ENCODE measurements at regions not wholly inside any gene's neighbourhood (a gene's known extent, or its start where the extent isn't known, plus 50 kb on each side); places are given as distances from the start of the nearest gene placed in this dataset.

GRCh38 chr20:59473742-59474141 is 130.6 kb upstream of the PHACTR3 start:
- no peaks in the 10 kb centered on the region for H3K9me1 ChIP-seq (ENCODE audit: insufficient read depth, low read length)
- H3K9ac ChIP-seq (ENCODE audit: low read depth, low read length): no peak overlapping the region
- ChIA-PET POLR2A (ENCODE audit: unreplicated experiment) (no interaction called here), CTCF (no interaction called here)
- H4K91ac ChIP-seq (ENCODE audit: insufficient read depth, low read depth, low read length): no peak overlapping the region
- dilution Hi-C loops (cut with HindIII; ENCODE audit: low sequenced_read_pairs, unreplicated experiment): no loop called here
- H2AK5ac ChIP-seq (ENCODE audit: low read depth, low read length): no peak overlapping the region
- H2AFZ ChIP-seq (replicated peaks; ENCODE audit: low read length, poor library complexity): no peak overlapping the region
- no peak overlapping the region for H2BK15ac ChIP-seq (ENCODE audit: low read depth, low read length)
- no peak overlapping the region for H3K4ac ChIP-seq (ENCODE audit: low read depth, low read length)
- in situ Hi-C loops (cut with MboI; ENCODE audit: low sequenced_read_pairs): no loop called here
- no peak overlapping the region for H3K56ac ChIP-seq (ENCODE audit: extremely low read depth, insufficient read depth, low read length)
- H2BK120ac ChIP-seq (ENCODE audit: low read depth, low read length): no peak overlapping the region
- H3K18ac ChIP-seq (ENCODE audit: low read depth, low read length): no peak overlapping the region
- no peak overlapping the region for H3K14ac ChIP-seq (replicated peaks; ENCODE audit: low read depth, low read length)
- ATAC-seq (ENCODE audit: low read depth) (no peak), DNase-seq (no peak)
- no CpG with 5 or more reads among the region's 2 CpGs for WGBS, 2 experiments (ENCODE audit: extremely low coverage in 2 of 2, insufficient read length in 1 of 2)
- no peaks in the 10 kb centered on the region for H3K36me3 ChIP-seq (ENCODE audit: control insufficient read depth, insufficient read depth, low read length)
- no TSS peak for BruUV-seq (replicated peaks)
- H3K9me3 ChIP-seq (ENCODE audit: control insufficient read depth, insufficient read depth, low read length): no peaks in the 10 kb centered on the region
- H2BK5ac ChIP-seq (ENCODE audit: low read depth, low read length, poor library complexity, severe bottlenecking): no peak overlapping the region
- H3K4me2 ChIP-seq (ENCODE audit: low read depth, low read length): no peak overlapping the region
- no peaks in the 10 kb centered on the region for H4K20me1 ChIP-seq (ENCODE audit: insufficient read depth, low read length)
- H2BK20ac ChIP-seq (ENCODE audit: low read depth, low read length): no peak overlapping the region
- no peak overlapping the region for H3K27ac ChIP-seq (ENCODE audit: insufficient read depth, low read length)
- H2AK9ac ChIP-seq (replicated peaks; ENCODE audit: low read depth, low read length, poor library complexity): no peak overlapping the region
- H3K27me3 ChIP-seq (ENCODE audit: control insufficient read depth, insufficient read depth, low read length): no peaks in the 10 kb centered on the region
- H4K8ac ChIP-seq (ENCODE audit: low read depth in 2 of 2, low read length in 2 of 2): no peak overlapping the region
- H3K79me1 ChIP-seq (ENCODE audit: low read depth in 1 of 2, low read length in 2 of 2): no peaks in the 10 kb centered on the region
- no peak overlapping the region for H4K5ac ChIP-seq (ENCODE audit: low read depth, low read length)
- no peaks in the 10 kb centered on the region for H3K4me1 ChIP-seq (ENCODE audit: control insufficient read depth, insufficient read depth, low read length)
- no peak overlapping the region for H3K23ac ChIP-seq (ENCODE audit: low read depth, low read length)
- intact Hi-C loops (cut with micrococcal nuclease): no loop called here
- H3K4me3 ChIP-seq (ENCODE audit: insufficient read depth, low read depth, low read length): no peak overlapping the region
- TF ChIP-seq, protein P1, sequence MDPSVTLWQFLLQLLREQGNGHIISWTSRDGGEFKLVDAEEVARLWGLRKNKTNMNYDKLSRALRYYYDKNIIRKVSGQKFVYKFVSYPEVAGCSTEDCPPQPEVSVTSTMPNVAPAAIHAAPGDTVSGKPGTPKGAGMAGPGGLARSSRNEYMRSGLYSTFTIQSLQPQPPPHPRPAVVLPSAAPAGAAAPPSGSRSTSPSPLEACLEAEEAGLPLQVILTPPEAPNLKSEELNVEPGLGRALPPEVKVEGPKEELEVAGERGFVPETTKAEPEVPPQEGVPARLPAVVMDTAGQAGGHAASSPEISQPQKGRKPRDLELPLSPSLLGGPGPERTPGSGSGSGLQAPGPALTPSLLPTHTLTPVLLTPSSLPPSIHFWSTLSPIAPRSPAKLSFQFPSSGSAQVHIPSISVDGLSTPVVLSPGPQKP (IDR thresholded peaks at IDR 0.05; ENCODE audit: borderline replicate concordance, low read depth, low read length): no peak
- TF ChIP-seq CHD1 (IDR thresholded peaks at IDR 0.05; ENCODE audit: low read depth, low read length) (no peak), FOS (IDR thresholded peaks at IDR 0.05; ENCODE audit: low read depth, low read length) (no peak), NFE2L2 (IDR thresholded peaks at IDR 0.05; ENCODE audit: low read depth, low read length) (no peak), MAFK (IDR thresholded peaks at IDR 0.05; ENCODE audit: low read depth, low read length) (no peak), RCOR1 (IDR thresholded peaks at IDR 0.05; ENCODE audit: insufficient replicate concordance, low read length) (no peak), BHLHE40 (IDR thresholded peaks at IDR 0.05; ENCODE audit: low read depth, low read length) (no peak), MAZ (IDR thresholded peaks at IDR 0.05; ENCODE audit: borderline replicate concordance, low read depth, low read length) (no peak), POLR2A (IDR thresholded peaks at IDR 0.05; ENCODE audit: low read depth, low read length) (no peak), RFX5 (IDR thresholded peaks at IDR 0.05; ENCODE audit: low read depth, low read length) (no peak), RAD21 (IDR thresholded peaks at IDR 0.05; ENCODE audit: low read length) (no peak), SMC3 (IDR thresholded peaks at IDR 0.05; ENCODE audit: low read depth, low read length) (no peak), CEBPB (IDR thresholded peaks at IDR 0.05; ENCODE audit: low read depth, low read length) (no peak), MXI1 (IDR thresholded peaks at IDR 0.05; ENCODE audit: borderline replicate concordance, low read depth, low read length) (no peak), CTCF (conservative IDR thresholded peaks at IDR 0.05; ENCODE audit: low read depth, low read length) (no peak)
- TF ChIP-seq, protein P2, sequence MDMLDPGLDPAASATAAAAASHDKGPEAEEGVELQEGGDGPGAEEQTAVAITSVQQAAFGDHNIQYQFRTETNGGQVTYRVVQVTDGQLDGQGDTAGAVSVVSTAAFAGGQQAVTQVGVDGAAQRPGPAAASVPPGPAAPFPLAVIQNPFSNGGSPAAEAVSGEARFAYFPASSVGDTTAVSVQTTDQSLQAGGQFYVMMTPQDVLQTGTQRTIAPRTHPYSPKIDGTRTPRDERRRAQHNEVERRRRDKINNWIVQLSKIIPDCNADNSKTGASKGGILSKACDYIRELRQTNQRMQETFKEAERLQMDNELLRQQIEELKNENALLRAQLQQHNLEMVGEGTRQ (IDR thresholded peaks at IDR 0.05; ENCODE audit: low read depth, low read length): no peak
